Smooth muscle cell (in vitro differentiated cells): ENCODE measurements at regions not wholly inside any gene's neighbourhood (a gene's known extent, or its start where the extent isn't known, plus 50 kb on each side); places are given as distances from the start of the nearest gene placed in this dataset.

Experiments used
- DNase-seq: peaks from one replicate; lab custom pipeline; 2025; ENCODE audit not compliant: unreplicated experiment; lab: John Stamatoyannopoulos, UW
- H2AFZ ChIP-seq: fragments of 200-600 bp; sonication (generic); 2 replicates; pipeline ENCODE4 v1.6.0; 2016; ENCODE audit warnings: antibody characterized with exemption, low read depth, mild to moderate bottlenecking
- H3F3A ChIP-seq: fragments of 200-600 bp; sonication (generic); 2 replicates; pipeline ENCODE4 v1.6.0; 2017; ENCODE audit warnings: antibody characterized with exemption, low read depth
- H3K27ac ChIP-seq: fragments of 200-600 bp; sonication (generic); 2 replicates; pipeline ENCODE4 v1.5.1; 2016; ENCODE audit warnings: low read depth, mild to moderate bottlenecking
- H3K27me3 ChIP-seq: fragments of 200-600 bp; sonication (generic); 2 replicates; pipeline ENCODE4 v1.6.1; 2016; ENCODE audit warnings: low read depth, mild to moderate bottlenecking
- H3K36me3 ChIP-seq: fragments of 200-600 bp; sonication (generic); 2 replicates; pipeline ENCODE4 v1.5.1; 2016; ENCODE audit warnings: low read depth
- H3K4me1 ChIP-seq: fragments of 200-600 bp; sonication (generic); 2 replicates; pipeline ENCODE4 v1.5.1; 2016; ENCODE audit warnings: low read depth
- H3K4me2 ChIP-seq: fragments of 200-600 bp; sonication (generic); 2 replicates; pipeline ENCODE4 v1.6.0; 2016; ENCODE audit warnings: mild to moderate bottlenecking
- H3K4me3 ChIP-seq: fragments of 200-600 bp; sonication (generic); 2 replicates; pipeline ENCODE4 v1.5.1; 2016; ENCODE audit warnings: mild to moderate bottlenecking
- H3K79me2 ChIP-seq: fragments of 200-600 bp; sonication (generic); 2 replicates; pipeline ENCODE4 v1.6.0; 2016; ENCODE audit warnings: low read depth, mild to moderate bottlenecking
- H3K9ac ChIP-seq: fragments of 200-600 bp; sonication (generic); 2 replicates; pipeline ENCODE4 v1.6.0; 2016; ENCODE audit warnings: low read depth
- H3K9me3 ChIP-seq: fragments of 200-600 bp; sonication (generic); replicated peaks from 2 replicates; pipeline ENCODE4 v1.5.1; 2016; ENCODE audit warnings: low read depth
- H4K20me1 ChIP-seq: fragments of 200-600 bp; sonication (generic); 2 replicates; pipeline ENCODE4 v1.6.0; 2016; ENCODE audit warnings: low read depth
- WGBS: methylation state at CpG from one replicate; pipeline ENCODE4 v1.1.7; 2016; ENCODE audit warnings: low lambda C conversion rate; 5-methylcytosine and 5-hydroxymethylcytosine counted together
- TF ChIP-seq, protein P1 (sequence below): fragments of 200-600 bp; sonication (generic); IDR thresholded peaks from 2 replicates; pipeline ENCODE4 v1.5.1; 2017; ENCODE audit warnings: borderline replicate concordance, mild to moderate bottlenecking, antibody characterized with exemption; ENCODE audit not compliant: insufficient read depth, poor library complexity, severe bottlenecking

DNA sequence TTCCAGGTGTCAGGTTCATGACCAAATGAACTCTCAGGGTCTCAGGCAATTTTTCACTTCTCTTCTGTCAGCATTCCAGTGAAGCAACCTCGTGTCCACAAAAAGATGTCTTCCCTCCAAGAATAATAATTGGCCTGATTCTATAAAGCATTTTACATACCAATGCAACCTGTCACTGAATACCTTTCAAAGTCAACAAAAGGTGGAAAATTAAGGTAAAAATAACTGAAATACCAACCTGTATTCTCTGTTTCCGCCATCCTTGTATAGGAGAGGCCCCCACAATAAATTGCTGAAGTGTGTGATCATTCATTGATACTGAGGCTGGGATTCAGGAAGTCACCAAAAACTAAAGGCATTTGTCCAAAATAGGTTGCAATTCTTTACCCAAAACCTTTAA is 77.4 kb upstream of the TMEM45B start:
- H3K9me3 ChIP-seq = no peaks in the 10 kb centered on the region
- no peak for DNase-seq
- WGBS = 67% methylated on average over 2 of the region's 2 CpGs
- H4K20me1 ChIP-seq = no peaks in the 10 kb centered on the region
- H3K79me2 ChIP-seq = no peaks in the 10 kb centered on the region
- no peak overlapping the region for H3K27ac ChIP-seq
- no peak overlapping the region for H3K9ac ChIP-seq
- H2AFZ ChIP-seq = no peak overlapping the region
- H3K4me3 ChIP-seq = no peak overlapping the region
- peaks cover 6% of the 10 kb centered on the region for H3K4me1 ChIP-seq
- no peak overlapping the region for H3K4me2 ChIP-seq
- H3K27me3 ChIP-seq = no peaks in the 10 kb centered on the region
- no peaks in the 10 kb centered on the region for H3K36me3 ChIP-seq
- TF ChIP-seq, protein P1, sequence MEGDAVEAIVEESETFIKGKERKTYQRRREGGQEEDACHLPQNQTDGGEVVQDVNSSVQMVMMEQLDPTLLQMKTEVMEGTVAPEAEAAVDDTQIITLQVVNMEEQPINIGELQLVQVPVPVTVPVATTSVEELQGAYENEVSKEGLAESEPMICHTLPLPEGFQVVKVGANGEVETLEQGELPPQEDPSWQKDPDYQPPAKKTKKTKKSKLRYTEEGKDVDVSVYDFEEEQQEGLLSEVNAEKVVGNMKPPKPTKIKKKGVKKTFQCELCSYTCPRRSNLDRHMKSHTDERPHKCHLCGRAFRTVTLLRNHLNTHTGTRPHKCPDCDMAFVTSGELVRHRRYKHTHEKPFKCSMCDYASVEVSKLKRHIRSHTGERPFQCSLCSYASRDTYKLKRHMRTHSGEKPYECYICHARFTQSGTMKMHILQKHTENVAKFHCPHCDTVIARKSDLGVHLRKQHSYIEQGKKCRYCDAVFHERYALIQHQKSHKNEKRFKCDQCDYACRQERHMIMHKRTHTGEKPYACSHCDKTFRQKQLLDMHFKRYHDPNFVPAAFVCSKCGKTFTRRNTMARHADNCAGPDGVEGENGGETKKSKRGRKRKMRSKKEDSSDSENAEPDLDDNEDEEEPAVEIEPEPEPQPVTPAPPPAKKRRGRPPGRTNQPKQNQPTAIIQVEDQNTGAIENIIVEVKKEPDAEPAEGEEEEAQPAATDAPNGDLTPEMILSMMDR = no peak
- H3F3A ChIP-seq = peaks cover under 1% of the 10 kb centered on the region

DNA sequence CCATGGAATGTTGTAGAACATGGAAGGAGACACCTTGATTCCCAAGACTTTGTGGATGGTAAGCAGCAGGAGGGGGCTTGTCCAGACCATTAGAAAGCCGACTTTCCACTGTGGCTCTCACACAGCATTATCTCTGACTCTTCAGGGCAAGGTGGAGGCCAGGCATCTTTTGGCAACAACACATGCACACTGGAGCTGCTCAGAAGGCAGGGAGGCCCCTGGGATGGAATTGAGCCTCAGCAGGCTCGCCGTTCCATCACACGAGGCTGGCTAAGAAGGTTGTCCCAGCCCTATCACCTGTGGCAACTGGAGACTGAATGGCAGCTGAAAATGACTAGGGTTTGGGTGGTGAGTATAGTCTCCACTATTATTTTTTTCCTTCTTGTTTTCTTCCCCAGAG is 76.3 kb upstream of the TMEM45B start:
- 91% methylated on average over 4 of the region's 4 CpGs for WGBS
- Histone ChIP-seq H3K79me2 (no peaks in the 10 kb centered on the region), H3K4me2 (no peak overlapping the region), H3F3A (peaks cover 5% of the 10 kb centered on the region), H3K4me1 (peaks cover 10% of the 10 kb centered on the region), H3K27me3 (no peaks in the 10 kb centered on the region), H3K27ac (no peak overlapping the region), H2AFZ (no peak overlapping the region), H3K9me3 (no peaks in the 10 kb centered on the region), H3K9ac (no peak overlapping the region), H3K4me3 (no peak overlapping the region), H4K20me1 (no peaks in the 10 kb centered on the region), H3K36me3 (no peaks in the 10 kb centered on the region)
- TF ChIP-seq, protein P1 = no peak
- no peak for DNase-seq

DNA sequence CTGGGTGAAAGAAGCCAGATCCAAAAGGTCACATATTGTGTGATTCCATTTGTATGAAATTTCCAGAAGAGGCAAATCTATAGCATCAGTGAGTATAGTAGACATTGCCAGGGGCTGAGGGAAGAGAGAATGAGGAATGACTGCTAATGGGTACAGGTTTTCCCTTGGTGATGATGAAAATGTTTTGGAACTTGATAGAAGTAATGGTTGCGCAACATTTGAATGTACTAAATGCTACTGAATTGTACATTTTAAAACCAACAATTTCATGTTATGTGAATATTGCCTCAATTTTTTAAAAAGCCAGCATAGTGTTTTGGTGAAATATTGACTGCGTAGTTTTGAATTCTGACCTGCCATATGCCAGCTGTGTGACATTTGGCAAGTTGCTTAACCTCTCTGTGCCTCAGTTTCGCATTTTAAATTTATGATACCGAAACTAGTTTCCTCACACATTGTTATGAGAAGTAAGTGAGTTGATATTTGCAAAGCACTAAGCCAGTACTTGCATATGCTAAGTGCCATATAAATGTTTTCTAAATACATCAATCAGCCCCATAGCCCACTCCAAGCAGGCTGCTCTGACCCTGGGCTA is 75.4 kb upstream of the TMEM45B start:
- H3K27ac ChIP-seq = no peak overlapping the region
- no peaks in the 10 kb centered on the region for H3K36me3 ChIP-seq
- H3K27me3 ChIP-seq = no peaks in the 10 kb centered on the region
- no peaks in the 10 kb centered on the region for H3K79me2 ChIP-seq
- H3K4me3 ChIP-seq = no peak overlapping the region
- 96% methylated on average over 4 of the region's 4 CpGs for WGBS
- no peak for DNase-seq
- peaks cover 10% of the 10 kb centered on the region for H3K4me1 ChIP-seq
- no peaks in the 10 kb centered on the region for H4K20me1 ChIP-seq
- H3K9ac ChIP-seq = no peak overlapping the region
- peaks cover 5% of the 10 kb centered on the region for H3F3A ChIP-seq
- H3K9me3 ChIP-seq = no peaks in the 10 kb centered on the region
- TF ChIP-seq, protein P1 = no peak
- H2AFZ ChIP-seq = no peak overlapping the region
- H3K4me2 ChIP-seq = no peak overlapping the region

DNA sequence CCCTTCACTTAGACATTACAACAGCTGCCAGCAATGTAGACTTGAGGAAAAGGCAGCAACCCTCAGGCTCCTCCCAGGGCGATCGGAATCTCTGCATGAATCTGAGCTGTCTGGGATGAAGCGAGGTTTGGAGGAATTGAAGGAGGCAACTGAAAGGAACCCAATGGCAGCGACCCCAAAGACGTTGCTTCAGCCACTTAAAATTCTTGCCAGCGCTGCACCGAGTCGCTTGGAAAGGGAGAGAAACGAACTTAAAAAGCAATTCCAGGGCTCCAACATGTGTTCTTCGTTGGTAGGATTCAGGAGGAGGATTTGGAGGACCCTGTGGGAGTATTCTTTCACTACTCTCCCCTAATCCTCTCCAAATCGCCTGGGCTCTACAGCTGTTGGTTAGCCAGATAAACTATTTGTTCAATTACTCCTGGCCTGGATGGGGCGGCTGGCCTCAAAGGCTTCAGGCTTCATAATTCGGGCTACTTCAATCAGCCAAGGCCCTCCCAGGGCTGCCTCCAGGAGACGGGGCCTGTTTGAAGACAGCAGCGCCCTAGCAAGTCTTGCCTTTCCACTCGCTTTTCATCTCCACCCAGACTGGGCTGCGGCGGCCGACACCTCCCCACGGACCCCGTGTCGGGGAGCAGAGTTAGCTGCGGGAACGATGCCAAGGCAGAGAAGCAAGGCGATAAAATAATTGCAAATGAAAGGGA is 72.4 kb upstream of the TMEM45B start:
- H3K27me3 ChIP-seq = no peaks in the 10 kb centered on the region
- no peak overlapping the region for H3K4me2 ChIP-seq
- WGBS = 69% methylated on average over 25 of the region's 25 CpGs
- no peak overlapping the region for H3K9ac ChIP-seq
- no peak overlapping the region for H3K27ac ChIP-seq
- H3K4me3 ChIP-seq = no peak overlapping the region
- H3K36me3 ChIP-seq = no peaks in the 10 kb centered on the region
- H3K4me1 ChIP-seq = peaks cover 10% of the 10 kb centered on the region
- DNase-seq = no peak
- H3K9me3 ChIP-seq = no peaks in the 10 kb centered on the region
- TF ChIP-seq, protein P1 = no peak
- no peak overlapping the region for H2AFZ ChIP-seq
- peaks cover 5% of the 10 kb centered on the region for H3F3A ChIP-seq
- H4K20me1 ChIP-seq = no peaks in the 10 kb centered on the region
- no peaks in the 10 kb centered on the region for H3K79me2 ChIP-seq
